Activated CD4-positive, alpha-beta T cell treated with anti-CD3 and anti-CD28 coated beads for 24 hours (primary cell): ENCODE measurements at regions not wholly inside any gene's neighbourhood (a gene's known extent, or its start where the extent isn't known, plus 50 kb on each side); places are given as distances from the start of the nearest gene placed in this dataset.
"Not testable (repeated sequence)": the region's sequence is repeated elsewhere in the genome, so short reads cannot be mapped to it uniquely, and the experiment has no call there.

Experiments
- DNase-seq, 2 donors: peaks; one replicate each; pipeline ENCODE4 v3.0.0-alpha.2; 2020; ENCODE audit warnings: low read depth in 2 of 2

DNA sequence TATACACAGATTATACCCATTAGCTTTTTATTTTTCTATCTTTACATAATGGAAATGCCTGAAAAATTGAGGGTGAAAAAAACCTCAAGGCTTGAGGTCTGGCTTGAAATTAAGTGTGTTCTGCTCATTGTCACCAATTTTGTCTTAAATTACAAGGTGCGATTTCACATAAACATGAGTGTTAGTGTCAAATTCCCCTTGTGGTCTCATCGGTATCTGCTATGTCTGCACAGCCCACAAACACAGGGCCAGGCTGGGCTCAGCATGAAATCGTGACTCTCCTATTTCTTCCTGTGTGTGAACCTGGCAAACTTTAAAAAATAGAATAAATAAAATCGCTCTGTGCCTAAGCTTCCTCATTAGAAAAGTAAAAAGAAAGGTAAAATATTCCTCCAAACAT is 109.1 kb downstream of the CRLF2 start:
- no peak for DNase-seq

DNA sequence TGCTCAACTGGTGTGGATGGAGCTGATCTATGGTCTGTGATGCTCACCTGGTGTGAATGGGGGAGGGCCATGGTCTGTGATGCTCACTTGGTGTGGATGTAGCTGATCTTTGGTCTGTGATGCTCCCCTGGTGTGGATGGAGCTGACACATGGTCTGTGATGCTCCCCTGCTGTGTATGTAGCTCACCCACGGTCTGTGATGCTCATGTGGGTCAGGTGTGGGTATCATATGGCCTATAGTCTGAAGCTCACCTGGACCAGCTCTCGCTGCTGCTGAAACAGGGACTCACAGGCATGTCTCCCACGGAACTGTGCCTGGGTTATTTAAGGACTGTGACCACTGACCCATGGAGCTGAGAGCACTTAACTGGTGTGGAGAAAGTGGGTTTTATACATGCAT is 109.7 kb downstream of the CRLF2 start:
- DNase-seq: no peak

DNA sequence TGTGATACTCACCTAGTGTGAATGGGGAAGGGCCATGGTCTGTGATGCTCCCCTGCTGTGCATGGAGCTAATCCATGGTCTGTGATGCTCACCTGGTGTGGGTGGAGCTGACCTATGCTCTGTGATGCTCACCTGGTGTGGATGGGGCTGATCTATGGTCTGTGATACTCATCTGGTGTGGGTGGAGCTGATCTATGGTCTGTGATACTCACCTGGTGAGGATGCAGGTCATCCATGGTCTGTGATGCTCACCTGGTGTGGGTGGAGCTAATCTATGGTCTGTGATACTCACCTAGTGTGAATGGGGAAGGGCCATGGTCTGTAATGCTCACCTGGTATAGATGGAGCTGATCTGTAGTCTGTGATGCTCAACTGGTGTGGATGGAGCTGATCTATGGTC is 110.2 kb downstream of the CRLF2 start:
- DNase-seq: not testable (repeated sequence)

DNA sequence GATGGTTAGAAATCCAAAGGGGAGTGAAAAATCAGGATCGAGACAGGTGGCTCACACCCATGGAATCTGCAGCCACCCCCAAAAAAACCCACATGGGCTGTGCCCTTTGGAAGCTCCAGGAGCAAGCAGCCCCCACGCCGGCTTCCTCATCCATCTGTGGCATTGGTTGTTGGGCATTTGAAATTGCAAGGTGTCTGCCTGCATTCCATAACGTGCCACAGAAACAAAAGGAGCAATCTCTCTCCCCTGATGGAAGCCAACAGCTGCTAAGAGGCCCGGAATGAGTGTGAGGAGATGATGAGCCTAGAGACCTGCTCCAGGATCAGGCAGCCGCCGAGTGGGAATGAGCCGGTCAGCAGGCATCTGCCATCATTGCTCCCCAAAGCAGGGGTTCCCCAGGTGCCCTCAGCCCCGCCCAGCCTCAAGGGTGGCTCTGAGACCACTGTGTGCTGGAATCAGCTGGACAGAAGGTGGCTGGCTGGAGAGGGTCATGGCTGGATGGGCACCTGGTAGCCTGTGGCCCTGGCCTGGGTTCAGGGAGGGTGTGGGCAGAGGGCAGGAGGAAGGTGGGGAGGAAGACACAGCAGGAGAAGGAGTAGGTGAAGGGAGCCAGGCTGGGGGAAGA is 113.2 kb downstream of the CRLF2 start:
- DNase-seq: no peak

DNA sequence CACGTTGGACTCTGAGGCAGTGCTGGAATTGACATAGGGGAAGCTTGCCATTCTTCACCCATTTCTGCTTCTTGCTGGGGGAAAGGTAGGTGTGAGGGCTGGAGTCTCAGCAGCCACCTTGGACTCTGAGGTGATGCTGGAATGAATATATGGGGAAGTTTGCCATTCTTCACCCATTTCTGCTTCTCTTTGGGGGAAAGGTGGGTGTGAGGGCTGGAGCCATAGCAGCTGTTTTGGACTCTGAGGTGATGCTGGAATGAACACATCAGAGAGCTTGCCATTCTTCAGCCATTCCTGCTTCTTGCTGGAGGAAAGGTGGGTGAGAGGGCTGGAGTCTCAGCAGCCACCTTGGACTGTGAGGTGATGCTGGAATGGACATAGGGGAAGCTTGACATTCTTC is 115.1 kb downstream of the CRLF2 start:
- no peak for DNase-seq

DNA sequence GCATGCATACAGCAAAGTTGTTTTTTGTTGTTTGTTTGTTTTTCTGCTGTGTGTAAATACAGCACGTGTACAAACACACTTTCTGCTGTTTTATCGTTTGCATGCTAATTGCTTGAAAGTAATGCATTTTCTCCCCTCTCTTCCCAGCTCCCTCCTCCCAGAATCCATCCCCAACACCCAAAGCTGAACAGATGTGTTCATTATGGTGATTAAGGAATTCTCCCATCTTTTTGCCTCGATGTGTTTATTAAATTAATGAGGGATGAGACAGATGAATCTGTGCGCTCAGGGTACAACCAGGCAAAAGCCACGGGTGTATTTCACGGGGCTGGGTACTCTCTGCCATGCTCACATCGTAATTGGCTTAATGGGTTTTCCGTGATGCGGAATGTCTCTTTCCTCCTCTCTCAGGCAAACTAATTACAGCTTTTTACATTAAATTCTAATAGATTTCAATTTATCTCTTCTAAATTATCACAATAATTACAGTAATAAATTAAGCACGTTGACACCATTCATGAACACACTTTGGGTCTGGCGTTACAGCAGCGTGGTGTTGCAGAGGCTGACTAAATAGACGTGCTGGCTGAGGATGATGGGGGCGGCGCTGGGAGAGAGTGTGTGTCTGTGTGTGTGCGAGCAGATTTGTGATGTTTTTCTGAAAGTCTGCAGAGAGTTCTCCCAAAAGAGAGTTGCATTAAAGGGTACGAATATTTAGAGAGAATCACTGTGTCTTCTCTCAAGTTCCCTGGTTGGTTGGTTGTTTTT is 117.7 kb downstream of the CRLF2 start:
- no peak for DNase-seq

DNA sequence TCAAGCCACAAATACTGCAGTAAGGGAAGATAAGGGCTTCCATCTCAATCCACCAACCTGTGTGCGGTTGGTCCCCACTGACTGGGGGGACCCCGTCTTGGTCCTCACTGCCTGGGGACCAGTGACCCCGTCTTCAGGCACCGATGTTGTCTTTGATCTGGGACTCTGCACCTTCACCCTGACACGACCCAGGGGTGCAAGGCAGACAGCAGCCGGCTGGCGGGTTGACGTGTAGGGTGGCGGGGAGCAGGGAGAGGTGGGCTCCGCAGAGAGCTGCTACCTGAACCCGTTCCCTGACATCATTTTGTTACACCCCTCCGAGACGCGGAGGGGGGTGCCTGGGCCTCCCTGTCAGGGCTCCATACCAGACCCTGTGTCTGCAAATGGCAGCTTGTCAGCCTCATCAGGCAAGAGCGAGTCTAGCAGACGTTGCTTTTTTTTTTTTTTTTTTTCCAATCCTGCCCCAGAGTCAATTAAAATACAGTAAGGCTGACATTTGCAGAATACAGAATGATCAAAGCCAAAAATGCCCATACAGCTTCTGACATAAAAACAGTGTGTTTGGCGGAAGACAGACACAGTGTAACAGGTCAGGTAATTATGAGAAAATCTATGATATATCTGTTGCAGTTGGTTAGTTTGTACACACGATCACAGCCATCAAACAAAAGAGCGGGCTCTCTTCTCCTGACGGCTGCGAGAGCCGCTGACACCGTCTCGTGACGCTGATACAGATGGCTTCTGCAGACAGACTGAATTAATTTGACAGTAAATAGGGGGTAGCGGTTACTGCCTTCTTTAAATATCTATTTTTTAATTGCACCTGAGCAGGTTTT is 118.6 kb downstream of the CRLF2 start:
- DNase-seq: no peak

DNA sequence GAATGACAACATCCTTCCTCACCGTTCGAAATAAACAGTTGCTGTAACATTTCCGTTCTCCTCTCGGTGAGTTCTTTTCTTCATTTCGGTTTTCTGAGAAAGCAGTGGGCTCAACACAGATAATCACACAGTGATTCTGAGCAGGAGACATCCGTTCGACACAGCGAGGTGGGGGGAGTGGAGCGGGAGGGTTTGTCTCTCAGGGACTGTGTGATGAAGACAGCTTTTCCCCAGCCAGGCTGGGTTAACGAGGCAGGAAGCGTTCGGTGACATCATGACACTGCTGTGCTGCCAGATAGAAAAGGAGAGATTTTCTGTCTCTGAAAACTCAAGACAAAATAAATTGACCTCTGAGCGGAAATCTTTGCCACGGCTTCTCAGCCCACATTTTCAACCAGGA is 119.3 kb downstream of the CRLF2 start:
- peak; percentile 5 to 6 for DNase-seq

DNA sequence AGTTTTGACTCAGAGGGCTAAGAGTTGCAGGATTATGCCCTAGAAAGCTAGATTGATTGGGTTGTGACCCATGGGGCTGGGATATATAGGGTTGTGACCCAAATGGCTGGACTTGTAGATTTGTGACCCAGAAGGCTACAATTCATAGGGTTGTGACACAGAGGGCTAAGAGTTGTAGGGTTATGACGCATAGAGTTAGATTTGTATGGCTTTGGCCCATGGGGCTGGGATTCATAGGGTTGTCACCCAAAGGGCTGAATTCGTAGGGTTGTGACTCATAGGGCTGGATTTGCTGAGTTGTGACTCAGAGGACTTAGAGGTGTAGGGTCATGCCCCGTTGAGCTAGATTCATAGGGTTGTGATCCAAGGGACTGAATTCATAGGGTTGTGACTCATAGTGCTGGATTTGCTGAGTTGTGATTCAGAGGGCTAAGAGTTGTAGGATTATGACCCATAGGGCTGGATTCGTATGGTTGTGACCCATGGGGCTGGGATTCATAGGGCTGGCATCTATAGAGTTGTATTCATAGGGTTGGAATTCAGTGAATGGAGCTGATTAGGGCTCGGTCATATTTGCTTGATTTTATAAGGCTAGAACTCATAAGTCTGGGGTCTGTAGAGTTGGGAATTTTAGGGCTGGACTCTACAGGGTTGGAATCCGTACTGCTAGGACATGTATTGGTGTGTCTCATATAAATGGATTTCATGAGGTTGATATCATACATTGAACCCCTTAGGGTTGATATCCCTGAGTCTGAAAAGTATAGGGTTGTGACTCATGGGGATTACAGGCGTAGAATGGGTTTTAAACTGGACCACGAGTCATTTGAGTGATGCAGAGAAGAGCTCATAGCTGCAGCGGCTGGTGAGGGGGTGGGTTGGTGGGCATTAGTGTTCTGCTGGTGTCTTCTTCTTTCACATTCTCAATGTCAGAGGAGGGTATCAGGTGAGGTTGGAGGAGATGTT is 125.7 kb downstream of the CRLF2 start:
- DNase-seq: no peak

DNA sequence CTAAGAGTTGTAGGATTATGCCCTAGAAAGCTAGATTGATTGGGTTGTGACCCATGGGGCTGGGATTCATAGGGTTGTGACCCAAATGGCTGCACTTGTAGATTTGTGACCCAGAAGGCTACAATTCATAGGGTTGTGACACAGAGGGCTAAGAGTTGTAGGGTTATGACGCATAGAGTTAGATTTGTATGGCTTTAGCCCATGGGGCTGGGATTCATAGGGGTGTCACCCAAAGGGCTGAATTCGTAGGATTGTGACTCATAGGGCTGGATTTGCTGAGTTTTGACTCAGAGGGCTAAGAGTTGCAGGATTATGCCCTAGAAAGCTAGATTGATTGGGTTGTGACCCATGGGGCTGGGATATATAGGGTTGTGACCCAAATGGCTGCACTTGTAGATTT is 126.6 kb downstream of the CRLF2 start:
- not testable (repeated sequence) for DNase-seq

DNA sequence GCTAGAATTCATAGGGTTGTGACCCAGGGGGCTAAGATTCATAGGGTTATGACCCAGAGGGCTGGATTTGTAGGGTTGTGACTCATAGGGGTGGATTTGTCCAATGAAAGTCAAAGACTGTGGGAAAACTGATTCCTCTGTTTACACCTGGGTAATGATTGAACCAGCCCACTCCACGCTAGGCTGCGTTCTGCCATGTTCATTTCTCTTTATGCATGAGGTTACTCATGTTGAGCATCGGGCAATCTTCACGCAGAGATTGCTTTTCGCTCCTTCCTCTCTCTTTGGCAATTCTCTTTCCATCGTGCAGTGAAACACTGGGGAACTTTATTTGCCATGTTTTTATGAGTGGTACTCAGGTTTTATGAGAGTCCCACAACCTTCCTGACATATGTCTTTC is 127.8 kb downstream of the CRLF2 start:
- DNase-seq: no peak

DNA sequence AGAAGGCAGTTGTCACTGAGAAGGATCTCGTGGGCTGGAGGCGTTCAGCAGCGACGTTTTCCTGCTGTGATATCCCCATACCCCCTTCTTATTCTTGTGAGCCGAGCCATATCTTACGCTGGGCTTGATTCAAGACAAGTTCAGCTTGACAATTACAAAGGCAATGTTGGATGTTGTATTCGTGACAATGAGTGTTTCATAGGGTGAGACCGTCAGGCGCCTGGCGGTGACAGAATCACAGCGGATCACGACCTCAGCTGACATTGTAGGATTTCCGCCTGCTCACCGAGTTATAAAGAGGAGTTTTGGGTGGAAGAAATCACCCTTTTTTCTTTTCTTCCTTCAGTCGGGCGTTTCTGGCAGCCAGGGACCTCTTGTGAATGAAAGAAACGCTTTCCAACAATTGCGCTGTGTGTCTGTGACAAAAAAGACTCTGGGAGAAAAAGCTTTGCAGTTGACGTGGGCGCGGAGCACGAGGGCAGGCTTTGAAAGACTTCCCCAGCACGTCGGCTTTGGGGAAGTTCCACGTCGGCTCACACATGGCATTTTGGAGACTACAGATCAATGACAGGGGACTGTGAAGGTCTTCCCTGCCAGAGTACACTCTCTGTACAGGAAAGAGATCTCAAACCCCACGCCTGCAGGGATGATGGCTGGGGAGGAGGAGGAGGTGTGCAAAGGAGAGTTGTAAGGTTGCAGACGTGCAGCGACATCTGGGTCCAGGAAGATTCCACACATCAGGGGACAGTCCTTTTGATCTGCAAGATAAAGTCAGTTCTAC is 135.4 kb downstream of the CRLF2 start:
- no peak for DNase-seq

DNA sequence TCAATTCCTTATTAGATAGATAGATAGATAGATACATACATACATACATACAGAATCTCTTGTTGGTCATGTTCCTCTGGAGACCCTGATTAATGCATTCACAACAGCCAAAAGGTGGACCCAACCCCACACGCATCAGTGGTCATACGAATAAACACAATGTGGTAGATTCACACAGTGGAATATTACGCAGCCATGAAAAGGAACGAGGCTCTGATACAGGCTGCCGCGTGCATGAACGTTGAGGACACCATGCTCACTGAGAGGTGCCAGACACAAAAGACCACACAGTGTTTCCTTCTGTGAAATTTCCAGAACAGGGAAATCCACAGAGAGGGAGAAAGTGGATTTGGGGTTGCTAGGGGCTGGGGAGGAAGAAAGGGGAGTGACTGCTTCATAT is 136.7 kb downstream of the CRLF2 start:
- no peak for DNase-seq

DNA sequence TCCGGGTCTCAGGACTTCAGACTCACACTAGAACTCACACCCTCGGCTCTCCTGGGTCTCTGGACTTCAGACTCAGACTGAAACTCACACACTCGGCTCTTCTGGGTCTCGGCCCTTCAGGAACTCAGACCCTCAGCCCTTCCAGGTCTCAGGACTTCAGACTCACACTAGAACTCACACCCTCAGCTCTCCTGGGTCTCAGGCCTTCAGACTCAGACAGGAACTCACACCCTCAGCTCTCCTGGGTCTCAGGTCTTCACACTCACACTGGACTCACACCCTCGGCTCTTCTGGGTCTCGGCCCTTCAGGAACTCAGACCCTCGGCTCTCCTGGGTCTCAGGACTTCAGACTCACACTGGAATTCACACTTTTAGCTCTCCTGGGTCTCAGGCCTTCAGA is 137.3 kb downstream of the CRLF2 start:
- no peak for DNase-seq

DNA sequence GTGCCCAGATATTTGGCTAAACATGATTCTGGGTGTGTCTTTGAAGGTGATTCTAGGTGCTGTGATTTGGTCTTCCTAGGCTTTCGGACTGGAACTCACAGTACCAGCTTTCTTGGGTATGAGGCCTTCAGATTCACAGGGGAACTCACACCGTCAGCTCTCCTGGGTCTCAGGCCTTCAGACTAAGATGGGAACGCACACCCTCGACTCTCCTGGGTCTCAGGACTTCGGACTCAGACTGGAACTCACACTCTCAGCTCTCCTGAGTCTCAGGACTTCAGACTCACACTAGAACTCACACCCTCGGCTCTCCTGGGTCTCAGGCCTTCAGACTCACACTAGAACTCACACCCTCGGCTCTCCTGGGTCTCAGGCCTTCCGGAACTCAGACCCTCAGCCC is 137.7 kb downstream of the CRLF2 start:
- DNase-seq: no peak

DNA sequence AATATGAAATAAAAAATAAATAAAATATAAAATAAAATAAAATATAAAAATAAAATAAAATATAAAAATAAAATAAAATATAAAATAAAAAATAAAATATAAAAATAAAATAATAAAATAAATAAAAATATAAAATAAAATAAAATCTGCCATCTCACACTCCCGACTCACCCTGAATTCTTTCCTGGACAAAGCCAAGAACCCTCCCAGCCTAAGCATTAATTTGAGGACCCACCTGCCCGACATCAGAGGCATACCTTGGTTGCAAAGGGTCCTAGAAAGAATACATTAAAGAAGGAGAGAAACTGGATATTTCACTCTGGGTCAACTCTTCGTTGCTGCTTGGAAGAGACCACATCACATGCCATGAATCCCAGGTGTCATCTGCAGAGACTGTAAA is 138.3 kb downstream of the CRLF2 start:
- DNase-seq: no peak

DNA sequence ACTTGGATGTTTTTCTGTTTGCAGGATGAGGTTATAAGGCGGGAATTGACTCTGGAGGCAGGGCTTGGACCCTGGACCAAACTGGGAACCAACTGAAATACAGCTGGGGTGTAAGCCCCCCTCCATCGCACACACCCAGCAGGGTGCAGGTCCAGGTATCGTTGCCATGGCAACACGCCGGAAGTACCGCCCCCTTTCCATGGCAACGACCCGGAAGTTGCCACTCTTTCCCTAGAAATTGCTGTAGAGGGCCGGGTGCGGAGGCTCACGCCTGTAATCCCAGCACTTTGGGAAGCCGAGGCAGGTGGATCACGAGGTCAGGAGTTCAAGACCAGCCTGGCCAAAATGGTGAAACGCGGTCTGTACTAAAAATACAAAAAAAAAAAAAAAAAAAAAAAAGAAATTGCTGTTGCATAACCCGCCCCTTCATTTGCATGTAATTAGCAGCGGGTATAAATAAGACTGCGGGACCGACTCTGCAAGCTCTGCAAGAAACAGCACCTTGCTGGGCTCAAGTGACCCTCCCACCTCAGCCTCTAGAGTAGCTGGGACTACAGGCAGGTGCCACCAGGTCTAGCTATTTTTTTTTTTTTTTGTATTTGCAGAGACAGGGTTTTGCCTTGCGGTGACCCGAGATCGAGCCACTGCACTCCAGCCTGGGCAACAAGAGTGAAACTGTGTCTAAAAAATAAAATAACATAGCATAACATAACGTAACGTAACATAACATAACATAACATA is 139.6 kb downstream of the CRLF2 start:
- DNase-seq: no peak

DNA sequence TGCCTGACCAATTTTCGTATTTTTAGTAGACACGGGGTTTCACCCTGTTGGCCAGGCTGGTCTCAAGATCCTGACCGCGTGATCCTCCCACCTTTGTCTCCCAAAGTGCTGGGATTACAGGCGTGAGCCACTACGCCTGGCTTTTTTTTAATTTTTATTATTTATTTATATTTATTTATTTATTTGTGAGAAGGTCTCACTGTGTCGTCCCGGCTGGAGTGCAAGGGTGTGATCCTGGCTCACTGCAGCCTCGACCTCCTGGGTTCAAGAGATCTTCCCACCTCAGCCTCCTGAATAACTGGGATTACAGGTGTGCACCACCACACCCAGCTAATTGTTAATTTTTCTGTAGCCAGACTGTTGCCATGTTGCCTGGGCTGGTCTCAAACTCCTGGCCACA is 141.1 kb downstream of the CRLF2 start:
- no peak for DNase-seq

DNA sequence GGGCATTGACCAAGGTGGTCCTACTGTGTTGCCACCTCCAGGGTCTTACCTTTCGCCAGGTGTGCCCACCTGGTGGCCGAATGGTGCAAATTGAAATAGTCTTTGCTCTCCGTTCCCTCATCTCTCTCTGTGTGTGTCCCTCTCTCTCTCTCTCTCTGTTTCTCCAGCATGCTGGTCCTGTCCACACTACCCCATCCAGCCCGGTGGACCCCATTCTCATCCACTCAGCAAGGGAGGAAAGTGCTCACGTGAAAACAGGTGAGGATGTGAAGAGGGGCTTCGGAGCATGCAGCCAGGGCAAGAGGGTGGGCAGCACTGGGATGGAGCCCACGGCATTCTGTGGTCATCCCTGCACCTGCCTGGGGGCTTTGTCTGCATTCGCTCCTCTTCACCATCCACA is 150.1 kb downstream of the CRLF2 start:
- no peak for DNase-seq

DNA sequence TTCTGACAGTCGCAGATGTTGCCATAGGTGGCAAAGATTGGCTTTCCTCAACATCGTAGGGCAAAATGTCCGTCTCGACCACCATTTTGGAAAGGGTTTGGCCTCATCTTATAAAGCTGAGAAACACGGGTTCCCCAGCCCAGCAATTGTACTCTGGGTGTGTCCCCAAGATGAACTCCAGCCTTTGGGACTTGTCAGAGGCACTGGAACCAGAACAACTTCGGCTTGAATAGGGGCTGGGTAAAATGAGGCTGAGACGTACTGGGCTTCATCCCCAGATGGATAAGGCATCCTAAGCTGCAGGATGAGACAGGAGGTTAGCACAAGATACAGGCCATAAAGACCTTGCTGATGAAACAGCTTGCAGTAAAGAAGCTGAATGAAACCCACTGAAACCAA is 151.9 kb downstream of the CRLF2 start:
- no peak for DNase-seq
